HUES48 (cell line): ENCODE measurements at regions not wholly inside any gene's neighbourhood (a gene's known extent, or its start where the extent isn't known, plus 50 kb on each side); places are given as distances from the start of the nearest gene placed in this dataset.

Source experiments
- H3K27ac ChIP-seq: one replicate; pipeline ENCODE4 v1.7.0; 2013; ENCODE audit warnings: low read depth, low read length, inconsistent platforms
- H3K27me3 ChIP-seq: 2 replicates; pipeline ENCODE4 v1.6.1; 2013; ENCODE audit warnings: mild to moderate bottlenecking, low read length; ENCODE audit not compliant: control insufficient read depth, insufficient read depth
- H3K36me3 ChIP-seq: 2 replicates; pipeline ENCODE4 v1.6.1; 2013; ENCODE audit warnings: low read length; ENCODE audit not compliant: control insufficient read depth, insufficient read depth
- H3K4me1 ChIP-seq: 2 replicates; pipeline ENCODE4 v1.6.1; 2013; ENCODE audit warnings: mild to moderate bottlenecking, low read length; ENCODE audit not compliant: control insufficient read depth, insufficient read depth
- H3K4me3 ChIP-seq: 2 replicates; pipeline ENCODE4 v1.5.1; 2013; ENCODE audit warnings: mild to moderate bottlenecking, low read depth, low read length
- H3K9ac ChIP-seq: 2 replicates; pipeline ENCODE4 v1.6.1; 2013; ENCODE audit warnings: mild to moderate bottlenecking, low read depth, low read length, moderate library complexity
- H3K9me3 ChIP-seq: 2 replicates; pipeline ENCODE4 v1.6.1; 2013; ENCODE audit warnings: low read length; ENCODE audit not compliant: control insufficient read depth, insufficient read depth

- H3K9ac ChIP-seq, result no peak overlapping the region
- H3K36me3 ChIP-seq, result no peaks in the 10 kb centered on the region
- H3K9me3 ChIP-seq, result no peaks in the 10 kb centered on the region
- H3K27ac ChIP-seq, result no peak overlapping the region
- peaks cover 65% of the 10 kb centered on the region for H3K27me3 ChIP-seq
- peaks cover 7% of the 10 kb centered on the region for H3K4me1 ChIP-seq
- no peak overlapping the region for H3K4me3 ChIP-seq
Observed at GRCh38 chr9:38205279-38205678, 136.3 kb upstream of the SHB start.

- Histone ChIP-seq H3K4me1 (peaks cover 7% of the 10 kb centered on the region), H3K27ac (no peak overlapping the region), H3K4me3 (no peak overlapping the region), H3K9ac (no peak overlapping the region), H3K36me3 (no peaks in the 10 kb centered on the region), H3K9me3 (no peaks in the 10 kb centered on the region), H3K27me3 (peaks cover 44% of the 10 kb centered on the region)
Observed at GRCh38 chr9:38202336-38202938, 133.4 kb upstream of the SHB start.

- no peaks in the 10 kb centered on the region for H3K36me3 ChIP-seq
- H3K27me3 ChIP-seq, result peaks cover 40% of the 10 kb centered on the region
- no peaks in the 10 kb centered on the region for H3K9me3 ChIP-seq
- H3K4me3 ChIP-seq, result no peak overlapping the region
- peaks cover 7% of the 10 kb centered on the region for H3K4me1 ChIP-seq
- H3K27ac ChIP-seq, result no peak overlapping the region
- H3K9ac ChIP-seq, result no peak overlapping the region
Observed at GRCh38 chr9:38201844-38202243, 132.8 kb upstream of the SHB start.

GRCh38 chr9:38200431-38200830 lies 131.4 kb upstream of the SHB start:
- Histone ChIP-seq H3K27me3 (peaks cover 34% of the 10 kb centered on the region), H3K4me1 (peaks cover 7% of the 10 kb centered on the region), H3K9me3 (no peaks in the 10 kb centered on the region), H3K36me3 (no peaks in the 10 kb centered on the region), H3K4me3 (no peak overlapping the region), H3K9ac (no peak overlapping the region), H3K27ac (no peak overlapping the region)

GRCh38 chr9:38198140-38198539 lies 129.1 kb upstream of the SHB start:
- Histone ChIP-seq H3K4me1 (peaks cover 7% of the 10 kb centered on the region), H3K27me3 (peaks cover 19% of the 10 kb centered on the region), H3K36me3 (no peaks in the 10 kb centered on the region), H3K27ac (no peak overlapping the region), H3K9me3 (no peaks in the 10 kb centered on the region), H3K9ac (no peak overlapping the region), H3K4me3 (no peak overlapping the region)

- Histone ChIP-seq H3K36me3 (no peaks in the 10 kb centered on the region), H3K27ac (no peak overlapping the region), H3K9me3 (no peaks in the 10 kb centered on the region), H3K4me3 (no peak overlapping the region), H3K27me3 (peaks cover 18% of the 10 kb centered on the region), H3K4me1 (no peaks in the 10 kb centered on the region), H3K9ac (no peak overlapping the region)
Observed at GRCh38 chr9:38196714-38197113, 127.7 kb upstream of the SHB start.

GRCh38 chr9:38195737-38196161 lies 126.7 kb upstream of the SHB start:
- Histone ChIP-seq H3K9me3 (no peaks in the 10 kb centered on the region), H3K9ac (no peak overlapping the region), H3K4me3 (no peak overlapping the region), H3K36me3 (no peaks in the 10 kb centered on the region), H3K27me3 (peaks cover 20% of the 10 kb centered on the region), H3K4me1 (no peaks in the 10 kb centered on the region), H3K27ac (no peak overlapping the region)

DNA sequence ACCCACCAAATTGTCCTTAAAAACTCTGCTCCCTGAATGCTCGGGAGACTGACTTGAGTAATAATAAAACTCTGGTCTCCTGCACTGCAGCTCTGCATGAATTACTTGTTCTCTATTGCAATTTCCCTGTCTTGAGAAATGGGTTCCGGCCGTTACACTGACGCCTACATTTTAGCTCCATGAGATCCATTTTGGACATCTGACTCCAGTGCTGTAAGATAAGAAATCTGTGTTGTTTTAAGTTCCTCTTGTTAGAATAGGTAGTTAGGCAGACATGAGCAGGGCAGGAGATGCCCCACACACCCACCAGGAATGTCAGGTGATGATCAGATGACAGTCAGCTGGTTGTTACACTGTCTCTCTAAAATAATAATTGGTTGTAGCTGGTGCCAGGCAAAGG lies 125.8 kb upstream of the SHB start:
- no peak overlapping the region for H3K27ac ChIP-seq
- H3K9me3 ChIP-seq, result no peaks in the 10 kb centered on the region
- peaks cover 23% of the 10 kb centered on the region for H3K27me3 ChIP-seq
- H3K9ac ChIP-seq, result no peak overlapping the region
- H3K4me1 ChIP-seq, result no peaks in the 10 kb centered on the region
- no peak overlapping the region for H3K4me3 ChIP-seq
- H3K36me3 ChIP-seq, result no peaks in the 10 kb centered on the region

- H3K36me3 ChIP-seq, result no peaks in the 10 kb centered on the region
- no peaks in the 10 kb centered on the region for H3K9me3 ChIP-seq
- peaks cover 16% of the 10 kb centered on the region; the same call in 1 of the 2 replicates for H3K27me3 ChIP-seq
- H3K4me3 ChIP-seq, result no peak overlapping the region
- H3K9ac ChIP-seq, result no peak overlapping the region
- H3K27ac ChIP-seq, result no peak overlapping the region
- H3K4me1 ChIP-seq, result no peaks in the 10 kb centered on the region
Observed at GRCh38 chr9:38192731-38193265, 123.8 kb upstream of the SHB start.

DNA sequence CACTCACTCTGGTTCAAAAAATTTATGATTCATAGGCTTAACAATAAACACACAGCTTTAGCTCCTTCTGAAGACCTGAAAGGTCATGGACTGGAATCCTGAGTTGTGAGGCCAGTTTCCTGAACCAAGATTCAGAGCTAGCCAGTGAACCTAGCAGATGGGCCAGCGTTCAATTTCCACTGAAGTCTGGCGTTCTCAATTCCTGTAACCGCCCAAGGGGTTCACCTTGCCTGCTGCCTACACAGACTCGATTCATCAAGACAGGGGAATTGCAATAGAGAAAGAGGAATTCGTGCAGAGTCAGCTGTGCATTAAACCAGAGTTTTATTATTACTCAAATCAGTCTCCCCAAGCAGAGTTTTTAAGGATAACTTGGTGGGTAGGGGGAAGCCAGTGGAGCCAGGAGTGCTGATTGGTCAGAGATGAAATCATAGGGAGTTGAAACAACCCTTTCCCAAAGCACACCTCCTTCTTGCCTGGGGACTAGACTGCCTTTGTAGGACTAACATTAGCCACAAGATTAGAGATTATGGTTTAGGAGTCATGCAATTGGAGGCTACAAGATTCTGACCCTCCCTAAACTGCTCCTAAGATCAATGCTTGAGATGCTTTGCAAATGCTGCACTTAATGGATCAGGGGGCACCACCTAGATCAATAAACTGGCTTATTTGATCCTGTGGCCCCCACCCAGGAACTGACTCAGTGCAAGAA lies 117.5 kb upstream of the SHB start:
- Histone ChIP-seq H3K4me3 (no peak overlapping the region), H3K27me3 (peaks cover 5% of the 10 kb centered on the region; the same call in 1 of the 2 replicates), H3K36me3 (no peaks in the 10 kb centered on the region), H3K9me3 (no peaks in the 10 kb centered on the region), H3K4me1 (0 out of 2 replicates have a peak, but pooled peaks cover 4% of the 10 kb centered on the region), H3K27ac (no peak overlapping the region), H3K9ac (no peak overlapping the region)

GRCh38 chr9:38185647-38186403 lies 116.8 kb upstream of the SHB start:
- Histone ChIP-seq H3K9me3 (no peaks in the 10 kb centered on the region), H3K4me1 (0 out of 2 replicates have a peak, but pooled peaks cover 4% of the 10 kb centered on the region), H3K4me3 (no peak overlapping the region), H3K27me3 (peaks cover 8% of the 10 kb centered on the region; the same call in 1 of the 2 replicates), H3K27ac (no peak overlapping the region), H3K36me3 (no peaks in the 10 kb centered on the region), H3K9ac (no peak overlapping the region)
